Neural cell (in vitro differentiated cells): ENCODE measurements at regions not wholly inside any gene's neighbourhood (a gene's known extent, or its start where the extent isn't known, plus 50 kb on each side); places are given as distances from the start of the nearest gene placed in this dataset.

Experiments used
- H2AFZ ChIP-seq: fragments of 200-600, 300-800 bp; sonication (generic), shearing (Covaris generic); 2 replicates; pipeline ENCODE4 v1.6.0; 2014; ENCODE audit warnings: low read depth, mild to moderate bottlenecking, antibody characterized with exemption, low read length, moderate library complexity
- H3F3A ChIP-seq: fragments of 200-600 bp; shearing (Covaris generic); 2 replicates; pipeline ENCODE4 v1.6.1; 2016; ENCODE audit warnings: mild to moderate bottlenecking, moderate library complexity, mixed read lengths, antibody characterized with exemption, low read length; ENCODE audit not compliant: insufficient read depth, poor library complexity, severe bottlenecking
- H3K27ac ChIP-seq: fragments of 200-600, 300-800 bp; sonication (generic), shearing (Covaris generic); 2 replicates; pipeline ENCODE4 v1.5.1; 2014; ENCODE audit warnings: mild to moderate bottlenecking, low read length, moderate library complexity
- H3K27me3 ChIP-seq: fragments of 300-800, 200-600 bp; sonication (generic), shearing (Covaris generic); 2 replicates; pipeline ENCODE4 v1.6.0; 2014; ENCODE audit warnings: mild to moderate bottlenecking, low read depth, low read length, moderate library complexity; ENCODE audit not compliant: insufficient read depth
- H3K36me3 ChIP-seq: fragments of 300-800, 200-600 bp; sonication (generic), shearing (Covaris generic); 2 replicates; pipeline ENCODE4 v1.5.1; 2014; ENCODE audit warnings: mild to moderate bottlenecking, antibody characterized with exemption, low read length, moderate library complexity; ENCODE audit not compliant: insufficient read depth
- H3K4me2 ChIP-seq: fragments of 300-800, 200-600 bp; sonication (generic), shearing (Covaris generic); 2 replicates; pipeline ENCODE4 v1.6.0; 2014; ENCODE audit warnings: mild to moderate bottlenecking, low read length
- H3K4me3 ChIP-seq: fragments of 300-800, 200-600 bp; sonication (generic), shearing (Covaris generic); 2 replicates; pipeline ENCODE4 v1.5.1; 2014; ENCODE audit warnings: mild to moderate bottlenecking, low read length, moderate library complexity
- H3K79me2 ChIP-seq: fragments of 200-600 bp; shearing (Covaris generic); replicated peaks from 2 replicates; pipeline ENCODE4 v1.6.0; 2014; ENCODE audit warnings: mild to moderate bottlenecking, low read length, moderate library complexity; ENCODE audit not compliant: insufficient read depth
- H3K9ac ChIP-seq: fragments of 300-800, 200-600 bp; sonication (generic), shearing (Covaris generic); 2 replicates; pipeline ENCODE4 v1.6.1; 2016; ENCODE audit warnings: mild to moderate bottlenecking, low read length, mixed read lengths
- H3K9me2 ChIP-seq: fragments of 200-600 bp; shearing (Covaris generic); 2 replicates; pipeline ENCODE4 v1.6.1; 2016; ENCODE audit warnings: mild to moderate bottlenecking, low read length, mixed read lengths; ENCODE audit not compliant: insufficient read depth
- H3K9me3 ChIP-seq: fragments of 200-600, 300-800 bp; sonication (generic), shearing (Covaris generic); 2 replicates; pipeline ENCODE4 v1.6.1; 2016; ENCODE audit warnings: mild to moderate bottlenecking, mixed run types, low read length, moderate library complexity, mixed read lengths
- H4K20me1 ChIP-seq: fragments of 200-600 bp; shearing (Covaris generic); 2 replicates; pipeline ENCODE4 v1.6.1; 2016; ENCODE audit warnings: mild to moderate bottlenecking, mixed run types; ENCODE audit not compliant: insufficient read depth
- EP300 ChIP-seq: fragments of 450-650 bp; conservative IDR thresholded peaks from 2 replicates; pipeline ENCODE4 v1.6.1; 2014; ENCODE audit warnings: antibody characterized with exemption, mild to moderate bottlenecking, moderate library complexity; ENCODE audit not compliant: poor library complexity, severe bottlenecking
- EZH2 ChIP-seq: fragments of 200-600, 300-800 bp; shearing (Covaris generic), sonication (generic); IDR thresholded peaks from 2 replicates; pipeline ENCODE4 v1.6.1; 2014; ENCODE audit warnings: antibody characterized with exemption, low read length, borderline replicate concordance, mild to moderate bottlenecking; ENCODE audit not compliant: insufficient read depth, poor library complexity, severe bottlenecking
- MXI1 ChIP-seq: fragments of 450-650 bp; conservative IDR thresholded peaks from 2 replicates; pipeline ENCODE4 v1.6.1; 2014; ENCODE audit warnings: antibody characterized with exemption, mild to moderate bottlenecking; ENCODE audit not compliant: poor library complexity, severe bottlenecking
- POLR2AphosphoS5 ChIP-seq: IDR thresholded peaks from 2 replicates; pipeline ENCODE4 v1.6.1; 2012
- RAD21 ChIP-seq: fragments of 450-650 bp; conservative IDR thresholded peaks from 2 replicates; pipeline ENCODE4 v1.6.1; 2014; ENCODE audit warnings: antibody characterized with exemption, mild to moderate bottlenecking, moderate library complexity
- SMC3 ChIP-seq: fragments of 450-650 bp; conservative IDR thresholded peaks from 2 replicates; pipeline ENCODE4 v1.6.1; 2014; ENCODE audit warnings: antibody characterized with exemption, mild to moderate bottlenecking, moderate library complexity; ENCODE audit not compliant: poor library complexity
- TAF1 ChIP-seq: IDR thresholded peaks from 2 replicates; pipeline ENCODE4 v1.6.1; 2012; ENCODE audit warnings: low read depth
- TF ChIP-seq, protein P1 (sequence below): IDR thresholded peaks from 2 replicates; pipeline ENCODE4 v1.6.1; 2012; ENCODE audit warnings: borderline replicate concordance
- TF ChIP-seq, protein P2 (sequence below): fragments of 450-650 bp; IDR thresholded peaks from 2 replicates; pipeline ENCODE4 v1.5.1; 2014; ENCODE audit warnings: antibody characterized with exemption, mild to moderate bottlenecking, moderate library complexity; ENCODE audit not compliant: poor library complexity, severe bottlenecking

DNA sequence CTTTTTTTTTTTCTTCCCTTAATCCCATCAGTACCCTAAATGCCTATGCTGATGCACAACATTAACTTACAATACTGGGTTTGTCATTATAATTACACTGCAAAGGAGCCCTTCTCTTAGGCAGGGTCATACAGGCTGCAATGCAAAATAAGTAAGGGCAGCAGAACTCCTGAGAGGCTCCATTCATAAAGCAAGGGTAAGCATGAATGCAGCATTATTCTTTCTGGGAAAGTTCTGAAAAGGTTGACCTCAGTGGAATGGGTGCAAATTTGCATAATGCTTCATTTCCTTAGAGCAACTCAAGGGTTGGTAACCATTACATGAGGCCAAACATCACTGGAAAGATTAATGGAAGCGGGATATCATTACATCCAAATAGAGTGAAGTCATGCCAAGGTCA, 789.2 kb downstream of the KLHL13 start:
- Histone ChIP-seq H3K9me2 (no peaks in the 10 kb centered on the region), H3K4me3 (no peak overlapping the region), H3K27ac (no peak overlapping the region), H3K79me2 (no peaks in the 10 kb centered on the region), H4K20me1 (no peaks in the 10 kb centered on the region), H2AFZ (no peak overlapping the region), H3K9me3 (no peaks in the 10 kb centered on the region), H3K4me2 (no peak overlapping the region), H3K36me3 (no peaks in the 10 kb centered on the region), H3K27me3 (no peaks in the 10 kb centered on the region), H3K9ac (no peak overlapping the region), H3F3A (no peaks in the 10 kb centered on the region)
- TF ChIP-seq, protein P1, sequence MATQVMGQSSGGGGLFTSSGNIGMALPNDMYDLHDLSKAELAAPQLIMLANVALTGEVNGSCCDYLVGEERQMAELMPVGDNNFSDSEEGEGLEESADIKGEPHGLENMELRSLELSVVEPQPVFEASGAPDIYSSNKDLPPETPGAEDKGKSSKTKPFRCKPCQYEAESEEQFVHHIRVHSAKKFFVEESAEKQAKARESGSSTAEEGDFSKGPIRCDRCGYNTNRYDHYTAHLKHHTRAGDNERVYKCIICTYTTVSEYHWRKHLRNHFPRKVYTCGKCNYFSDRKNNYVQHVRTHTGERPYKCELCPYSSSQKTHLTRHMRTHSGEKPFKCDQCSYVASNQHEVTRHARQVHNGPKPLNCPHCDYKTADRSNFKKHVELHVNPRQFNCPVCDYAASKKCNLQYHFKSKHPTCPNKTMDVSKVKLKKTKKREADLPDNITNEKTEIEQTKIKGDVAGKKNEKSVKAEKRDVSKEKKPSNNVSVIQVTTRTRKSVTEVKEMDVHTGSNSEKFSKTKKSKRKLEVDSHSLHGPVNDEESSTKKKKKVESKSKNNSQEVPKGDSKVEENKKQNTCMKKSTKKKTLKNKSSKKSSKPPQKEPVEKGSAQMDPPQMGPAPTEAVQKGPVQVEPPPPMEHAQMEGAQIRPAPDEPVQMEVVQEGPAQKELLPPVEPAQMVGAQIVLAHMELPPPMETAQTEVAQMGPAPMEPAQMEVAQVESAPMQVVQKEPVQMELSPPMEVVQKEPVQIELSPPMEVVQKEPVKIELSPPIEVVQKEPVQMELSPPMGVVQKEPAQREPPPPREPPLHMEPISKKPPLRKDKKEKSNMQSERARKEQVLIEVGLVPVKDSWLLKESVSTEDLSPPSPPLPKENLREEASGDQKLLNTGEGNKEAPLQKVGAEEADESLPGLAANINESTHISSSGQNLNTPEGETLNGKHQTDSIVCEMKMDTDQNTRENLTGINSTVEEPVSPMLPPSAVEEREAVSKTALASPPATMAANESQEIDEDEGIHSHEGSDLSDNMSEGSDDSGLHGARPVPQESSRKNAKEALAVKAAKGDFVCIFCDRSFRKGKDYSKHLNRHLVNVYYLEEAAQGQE, result no peak
- TF ChIP-seq MXI1 (no peak), EP300 (no peak), EZH2 (no peak), TAF1 (no peak), RAD21 (no peak), POLR2AphosphoS5 (no peak), SMC3 (no peak)
- TF ChIP-seq, protein P2, sequence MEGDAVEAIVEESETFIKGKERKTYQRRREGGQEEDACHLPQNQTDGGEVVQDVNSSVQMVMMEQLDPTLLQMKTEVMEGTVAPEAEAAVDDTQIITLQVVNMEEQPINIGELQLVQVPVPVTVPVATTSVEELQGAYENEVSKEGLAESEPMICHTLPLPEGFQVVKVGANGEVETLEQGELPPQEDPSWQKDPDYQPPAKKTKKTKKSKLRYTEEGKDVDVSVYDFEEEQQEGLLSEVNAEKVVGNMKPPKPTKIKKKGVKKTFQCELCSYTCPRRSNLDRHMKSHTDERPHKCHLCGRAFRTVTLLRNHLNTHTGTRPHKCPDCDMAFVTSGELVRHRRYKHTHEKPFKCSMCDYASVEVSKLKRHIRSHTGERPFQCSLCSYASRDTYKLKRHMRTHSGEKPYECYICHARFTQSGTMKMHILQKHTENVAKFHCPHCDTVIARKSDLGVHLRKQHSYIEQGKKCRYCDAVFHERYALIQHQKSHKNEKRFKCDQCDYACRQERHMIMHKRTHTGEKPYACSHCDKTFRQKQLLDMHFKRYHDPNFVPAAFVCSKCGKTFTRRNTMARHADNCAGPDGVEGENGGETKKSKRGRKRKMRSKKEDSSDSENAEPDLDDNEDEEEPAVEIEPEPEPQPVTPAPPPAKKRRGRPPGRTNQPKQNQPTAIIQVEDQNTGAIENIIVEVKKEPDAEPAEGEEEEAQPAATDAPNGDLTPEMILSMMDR, result no peak

DNA sequence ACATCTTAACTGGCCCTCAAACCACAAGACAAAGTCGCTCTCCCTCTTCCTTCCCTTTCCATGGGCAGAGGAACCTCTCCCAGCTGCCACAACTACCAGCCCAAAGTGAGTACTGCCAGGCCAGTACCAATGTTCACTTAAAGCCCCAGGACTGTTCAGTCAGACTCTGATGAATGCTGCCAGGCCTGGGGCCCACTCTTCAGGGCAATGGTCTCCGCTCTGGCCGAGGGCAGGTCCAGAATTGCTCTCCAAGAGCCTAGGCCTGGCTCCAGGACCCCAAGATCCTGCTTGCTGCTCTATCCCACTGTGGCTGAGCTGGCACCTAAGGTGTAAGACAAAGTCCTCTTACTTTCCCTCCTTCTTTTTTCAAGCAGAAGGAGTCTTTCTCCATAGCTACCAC, 790.9 kb downstream of the KLHL13 start:
- Histone ChIP-seq H3F3A (no peaks in the 10 kb centered on the region), H3K9me3 (no peaks in the 10 kb centered on the region), H2AFZ (no peak overlapping the region), H3K9ac (no peak overlapping the region), H3K79me2 (no peaks in the 10 kb centered on the region), H3K4me2 (no peak overlapping the region), H4K20me1 (no peaks in the 10 kb centered on the region), H3K27ac (no peak overlapping the region), H3K27me3 (no peaks in the 10 kb centered on the region), H3K36me3 (no peaks in the 10 kb centered on the region), H3K9me2 (no peaks in the 10 kb centered on the region), H3K4me3 (no peak overlapping the region)
- TF ChIP-seq TAF1, result no peak

DNA sequence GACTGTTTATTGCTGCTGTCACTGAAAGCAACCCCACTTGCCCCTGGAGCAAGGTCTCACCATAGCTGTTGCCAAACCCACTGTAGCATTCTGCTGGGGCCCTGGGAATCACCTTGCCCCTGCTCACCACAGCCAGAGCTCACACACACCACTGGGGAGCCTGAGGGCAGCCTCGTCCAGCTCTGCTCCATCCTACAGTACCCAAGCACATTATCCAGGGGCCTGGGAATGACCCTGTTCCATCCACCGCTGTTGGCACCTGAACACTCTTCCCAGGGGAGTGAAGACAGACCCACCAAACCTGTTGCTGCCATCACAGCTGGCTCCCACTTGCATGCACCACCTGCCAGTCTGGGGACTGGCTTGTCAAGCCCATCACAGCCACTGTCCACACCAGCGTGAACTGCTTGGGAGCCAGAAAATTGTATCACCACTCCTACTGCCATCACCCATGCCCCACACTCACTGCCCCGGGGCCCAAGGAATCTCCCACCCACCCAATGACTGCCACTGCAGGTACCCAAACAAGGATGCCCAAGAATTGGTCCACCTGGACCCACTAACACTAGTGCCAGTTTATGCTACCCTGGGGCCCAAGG, 811.3 kb downstream of the KLHL13 start:
- Histone ChIP-seq H3K9me3 (no peaks in the 10 kb centered on the region), H3K9me2 (no peaks in the 10 kb centered on the region), H2AFZ (no peak overlapping the region), H4K20me1 (no peaks in the 10 kb centered on the region), H3K27ac (no peak overlapping the region), H3K4me2 (no peak overlapping the region), H3K79me2 (no peaks in the 10 kb centered on the region), H3K27me3 (no peaks in the 10 kb centered on the region), H3K4me3 (no peak overlapping the region), H3F3A (no peaks in the 10 kb centered on the region), H3K36me3 (no peaks in the 10 kb centered on the region), H3K9ac (no peak overlapping the region)
- TF ChIP-seq EZH2 (no peak), EP300 (no peak), SMC3 (no peak), POLR2AphosphoS5 (no peak)
- TF ChIP-seq, protein P2, result no peak
